IMR-90 (cell line): ENCODE measurements at regions not wholly inside any gene's neighbourhood (a gene's known extent, or its start where the extent isn't known, plus 50 kb on each side); places are given as distances from the start of the nearest gene placed in this dataset.

Experiments
- MAZ ChIP-seq: IDR thresholded peaks from 2 replicates; pipeline ENCODE4 v1.6.1; 2012; ENCODE audit warnings: low read depth, mild to moderate bottlenecking, low read length, improper control_type of control experiment, moderate library complexity, borderline replicate concordance
- MXI1 ChIP-seq: IDR thresholded peaks from 2 replicates; pipeline ENCODE4 v1.6.1; 2012; ENCODE audit warnings: low read depth, mild to moderate bottlenecking, low read length, moderate library complexity, borderline replicate concordance
- POLR2A ChIP-seq: IDR thresholded peaks from 2 replicates; pipeline ENCODE4 v1.6.1; 2012; ENCODE audit warnings: mild to moderate bottlenecking, low read depth, low read length
- RAD21 ChIP-seq: IDR thresholded peaks from 2 replicates; pipeline ENCODE4 v1.6.1; 2012; ENCODE audit warnings: low read length, improper control_type of control experiment
- RCOR1 ChIP-seq: IDR thresholded peaks from 2 replicates; pipeline ENCODE4 v1.6.1; 2012; ENCODE audit warnings: mild to moderate bottlenecking, low read length, improper control_type of control experiment; ENCODE audit not compliant: insufficient replicate concordance
- TF ChIP-seq, protein P1 (sequence below): conservative IDR thresholded peaks from 2 replicates; pipeline ENCODE4 v1.5.1; 2012; ENCODE audit warnings: mild to moderate bottlenecking, low read depth, low read length, improper control_type of control experiment

DNA sequence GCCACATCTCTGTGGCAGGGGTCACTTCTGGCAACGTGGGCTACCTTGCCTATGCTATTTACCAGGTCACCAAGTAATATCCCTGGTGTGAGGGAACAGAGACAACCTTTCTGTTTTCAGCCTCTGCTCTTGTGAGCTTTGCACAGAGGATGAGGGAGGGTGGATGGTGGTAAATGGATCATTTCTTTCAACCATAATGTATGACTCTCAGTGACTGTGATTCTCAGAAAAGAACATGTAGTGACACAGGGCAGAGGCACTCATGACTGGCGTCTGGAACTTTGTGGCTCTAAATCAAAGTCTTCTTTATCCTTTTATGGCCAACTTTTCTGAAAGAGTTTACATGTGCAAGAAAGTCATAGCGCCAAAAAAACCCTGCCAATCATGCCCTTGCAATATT, 153.5 kb upstream of the USP24 start:
- TF ChIP-seq, protein P1, sequence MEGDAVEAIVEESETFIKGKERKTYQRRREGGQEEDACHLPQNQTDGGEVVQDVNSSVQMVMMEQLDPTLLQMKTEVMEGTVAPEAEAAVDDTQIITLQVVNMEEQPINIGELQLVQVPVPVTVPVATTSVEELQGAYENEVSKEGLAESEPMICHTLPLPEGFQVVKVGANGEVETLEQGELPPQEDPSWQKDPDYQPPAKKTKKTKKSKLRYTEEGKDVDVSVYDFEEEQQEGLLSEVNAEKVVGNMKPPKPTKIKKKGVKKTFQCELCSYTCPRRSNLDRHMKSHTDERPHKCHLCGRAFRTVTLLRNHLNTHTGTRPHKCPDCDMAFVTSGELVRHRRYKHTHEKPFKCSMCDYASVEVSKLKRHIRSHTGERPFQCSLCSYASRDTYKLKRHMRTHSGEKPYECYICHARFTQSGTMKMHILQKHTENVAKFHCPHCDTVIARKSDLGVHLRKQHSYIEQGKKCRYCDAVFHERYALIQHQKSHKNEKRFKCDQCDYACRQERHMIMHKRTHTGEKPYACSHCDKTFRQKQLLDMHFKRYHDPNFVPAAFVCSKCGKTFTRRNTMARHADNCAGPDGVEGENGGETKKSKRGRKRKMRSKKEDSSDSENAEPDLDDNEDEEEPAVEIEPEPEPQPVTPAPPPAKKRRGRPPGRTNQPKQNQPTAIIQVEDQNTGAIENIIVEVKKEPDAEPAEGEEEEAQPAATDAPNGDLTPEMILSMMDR = no peak
- TF ChIP-seq MXI1 = no peak
- TF ChIP-seq MAZ = no peak
- TF ChIP-seq RAD21 = no peak
- TF ChIP-seq POLR2A = no peak
- TF ChIP-seq RCOR1 = no peak
